Osteoblast (primary cell): ENCODE measurements at regions not wholly inside any gene's neighbourhood (a gene's known extent, or its start where the extent isn't known, plus 50 kb on each side); places are given as distances from the start of the nearest gene placed in this dataset.

Experiments used
- DNase-seq: peaks from one replicate; pipeline ENCODE4 v3.0.0; 2011; ENCODE audit warnings: low spot score, mixed read lengths; ENCODE audit not compliant: insufficient read length; ENCODE audit errors: missing footprints
- H2AFZ ChIP-seq: 2 replicates; pipeline ENCODE4 v1.6.0; 2011; ENCODE audit warnings: mild to moderate bottlenecking, low read length
- H3K27ac ChIP-seq: 2 replicates; pipeline ENCODE4 v1.5.1; 2011; ENCODE audit warnings: mild to moderate bottlenecking, low read depth, low read length, moderate library complexity
- H3K27me3 ChIP-seq: 2 replicates; pipeline ENCODE4 v1.6.0; 2012; ENCODE audit warnings: mild to moderate bottlenecking, control low read depth, inconsistent platforms, low read length, moderate library complexity; ENCODE audit not compliant: insufficient read depth
- H3K36me3 ChIP-seq: 2 replicates; pipeline ENCODE4 v1.5.1; 2011; ENCODE audit warnings: mild to moderate bottlenecking, low read length, control low read depth, moderate library complexity; ENCODE audit not compliant: insufficient read depth
- H3K4me1 ChIP-seq: 2 replicates; pipeline ENCODE4 v1.5.1; 2011; ENCODE audit warnings: mild to moderate bottlenecking, low read length, control low read depth, moderate library complexity; ENCODE audit not compliant: insufficient read depth
- H3K4me2 ChIP-seq: 2 replicates; pipeline ENCODE4 v1.6.0; 2011; ENCODE audit warnings: mild to moderate bottlenecking, low read length; ENCODE audit not compliant: insufficient read depth
- H3K4me3 ChIP-seq: fragments of 200-600 bp; sonication (generic); 3 replicates; pipeline ENCODE4 v1.5.1; 2012; ENCODE audit warnings: mild to moderate bottlenecking, low read length, inconsistent platforms; ENCODE audit not compliant: insufficient read depth
- H3K79me2 ChIP-seq: 2 replicates; pipeline ENCODE4 v1.6.0; 2012; ENCODE audit warnings: mild to moderate bottlenecking, low read length, control low read depth, inconsistent platforms; ENCODE audit not compliant: insufficient read depth
- H3K9me3 ChIP-seq: 2 replicates; pipeline ENCODE4 v1.5.1; 2011; ENCODE audit warnings: low read depth, low read length, control low read depth
- H4K20me1 ChIP-seq: 2 replicates; pipeline ENCODE4 v1.6.0; 2012; ENCODE audit warnings: mild to moderate bottlenecking, low read length, control low read depth; ENCODE audit not compliant: insufficient read depth
- TF ChIP-seq, protein P1 (sequence below): IDR thresholded peaks from 2 replicates; pipeline ENCODE4 v1.5.1; 2011; ENCODE audit warnings: mild to moderate bottlenecking, low read depth, low read length, moderate library complexity; ENCODE audit errors: extremely low read depth

GRCh38 chr2:82837588-82838304 lies 1621.3 kb downstream of the SUCLG1 start:
- no peak overlapping the region for H3K4me3 ChIP-seq
- H4K20me1 ChIP-seq = no peaks in the 10 kb centered on the region
- DNase-seq = peak; percentile 47
- H3K36me3 ChIP-seq = no peaks in the 10 kb centered on the region
- no peaks in the 10 kb centered on the region for H3K4me1 ChIP-seq
- no peak overlapping the region for H3K27ac ChIP-seq
- no peaks in the 10 kb centered on the region for H3K27me3 ChIP-seq
- H3K4me2 ChIP-seq = no peak overlapping the region
- H3K79me2 ChIP-seq = no peaks in the 10 kb centered on the region
- H3K9me3 ChIP-seq = no peaks in the 10 kb centered on the region
- H2AFZ ChIP-seq = no peak overlapping the region
- TF ChIP-seq, protein P1, sequence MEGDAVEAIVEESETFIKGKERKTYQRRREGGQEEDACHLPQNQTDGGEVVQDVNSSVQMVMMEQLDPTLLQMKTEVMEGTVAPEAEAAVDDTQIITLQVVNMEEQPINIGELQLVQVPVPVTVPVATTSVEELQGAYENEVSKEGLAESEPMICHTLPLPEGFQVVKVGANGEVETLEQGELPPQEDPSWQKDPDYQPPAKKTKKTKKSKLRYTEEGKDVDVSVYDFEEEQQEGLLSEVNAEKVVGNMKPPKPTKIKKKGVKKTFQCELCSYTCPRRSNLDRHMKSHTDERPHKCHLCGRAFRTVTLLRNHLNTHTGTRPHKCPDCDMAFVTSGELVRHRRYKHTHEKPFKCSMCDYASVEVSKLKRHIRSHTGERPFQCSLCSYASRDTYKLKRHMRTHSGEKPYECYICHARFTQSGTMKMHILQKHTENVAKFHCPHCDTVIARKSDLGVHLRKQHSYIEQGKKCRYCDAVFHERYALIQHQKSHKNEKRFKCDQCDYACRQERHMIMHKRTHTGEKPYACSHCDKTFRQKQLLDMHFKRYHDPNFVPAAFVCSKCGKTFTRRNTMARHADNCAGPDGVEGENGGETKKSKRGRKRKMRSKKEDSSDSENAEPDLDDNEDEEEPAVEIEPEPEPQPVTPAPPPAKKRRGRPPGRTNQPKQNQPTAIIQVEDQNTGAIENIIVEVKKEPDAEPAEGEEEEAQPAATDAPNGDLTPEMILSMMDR = no peak

DNA sequence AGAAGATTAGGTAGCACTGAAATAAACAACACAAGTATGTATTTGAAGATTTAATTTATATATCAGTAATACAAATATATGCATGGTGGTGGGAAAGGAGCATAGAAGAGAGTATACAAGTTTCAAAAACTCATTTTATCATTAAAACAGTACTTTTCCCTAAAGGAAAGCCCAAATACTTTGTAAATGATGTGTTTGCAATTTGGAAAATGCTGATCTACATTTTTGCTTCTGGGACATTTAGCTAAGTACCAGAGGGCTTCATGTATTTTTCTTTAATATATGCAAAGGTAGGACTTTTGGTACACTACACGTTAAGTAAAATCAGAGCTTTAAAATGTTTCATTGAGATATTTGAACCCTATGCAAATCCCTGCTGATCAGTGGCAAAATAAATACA lies 1624.2 kb downstream of the SUCLG1 start:
- no peak for DNase-seq
- Histone ChIP-seq H3K4me1 (no peaks in the 10 kb centered on the region), H3K4me2 (no peak overlapping the region), H4K20me1 (no peaks in the 10 kb centered on the region), H3K79me2 (no peaks in the 10 kb centered on the region), H3K36me3 (no peaks in the 10 kb centered on the region), H3K27me3 (no peaks in the 10 kb centered on the region), H3K4me3 (no peak overlapping the region), H3K27ac (no peak overlapping the region), H2AFZ (no peak overlapping the region), H3K9me3 (no peaks in the 10 kb centered on the region)
- TF ChIP-seq, protein P1 = no peak

DNA sequence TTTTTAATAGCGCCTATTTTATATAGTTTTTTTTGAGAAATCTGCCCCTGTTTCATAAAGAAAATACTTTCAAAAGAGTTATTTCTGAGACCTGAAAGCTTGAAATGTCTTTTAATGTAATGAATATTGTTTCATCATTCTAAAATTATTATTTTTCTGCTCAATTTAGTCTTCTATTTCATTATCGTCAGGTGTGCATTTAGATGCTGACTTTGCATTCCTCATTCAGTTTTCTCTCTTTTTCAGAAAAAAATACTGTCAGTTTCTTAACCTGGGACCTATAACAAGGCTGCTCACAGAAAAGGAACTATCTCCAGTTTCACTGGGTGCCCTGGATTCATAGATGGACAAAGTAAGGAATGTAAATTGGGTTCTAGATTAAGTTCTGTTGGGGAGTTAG lies 1631.7 kb downstream of the SUCLG1 start:
- Histone ChIP-seq H3K79me2 (no peaks in the 10 kb centered on the region), H3K9me3 (no peaks in the 10 kb centered on the region), H3K27me3 (no peaks in the 10 kb centered on the region), H3K36me3 (no peaks in the 10 kb centered on the region), H3K4me2 (no peak overlapping the region), H3K4me1 (no peaks in the 10 kb centered on the region), H3K27ac (no peak overlapping the region), H4K20me1 (no peaks in the 10 kb centered on the region), H2AFZ (no peak overlapping the region), H3K4me3 (no peak overlapping the region)
- no peak for DNase-seq
- TF ChIP-seq, protein P1 = no peak

GRCh38 chr2:82826437-82826836 lies 1632.6 kb downstream of the SUCLG1 start:
- Histone ChIP-seq H3K9me3 (no peaks in the 10 kb centered on the region), H3K4me1 (no peaks in the 10 kb centered on the region), H3K79me2 (no peaks in the 10 kb centered on the region), H3K4me3 (no peak overlapping the region), H2AFZ (no peak overlapping the region), H3K36me3 (no peaks in the 10 kb centered on the region), H3K27me3 (no peaks in the 10 kb centered on the region), H4K20me1 (no peaks in the 10 kb centered on the region), H3K4me2 (no peak overlapping the region), H3K27ac (no peak overlapping the region)
- DNase-seq = no peak
- TF ChIP-seq, protein P1 = no peak
